GM21526 (cell line): ENCODE measurements at regions not wholly inside any gene's neighbourhood (a gene's known extent, or its start where the extent isn't known, plus 50 kb on each side); places are given as distances from the start of the nearest gene placed in this dataset.

Experiments used
- ATAC-seq: cut with Tn5 transposase; IDR thresholded peaks from one replicate; pipeline ENCODE4 v1.9.1; 2021; ENCODE audit warnings: moderate library complexity; ENCODE audit not compliant: unreplicated experiment, low FRiP score

GRCh38 chr3:188053710-188054380 is 100.1 kb upstream of the LPP start:
- no peak for ATAC-seq

DNA sequence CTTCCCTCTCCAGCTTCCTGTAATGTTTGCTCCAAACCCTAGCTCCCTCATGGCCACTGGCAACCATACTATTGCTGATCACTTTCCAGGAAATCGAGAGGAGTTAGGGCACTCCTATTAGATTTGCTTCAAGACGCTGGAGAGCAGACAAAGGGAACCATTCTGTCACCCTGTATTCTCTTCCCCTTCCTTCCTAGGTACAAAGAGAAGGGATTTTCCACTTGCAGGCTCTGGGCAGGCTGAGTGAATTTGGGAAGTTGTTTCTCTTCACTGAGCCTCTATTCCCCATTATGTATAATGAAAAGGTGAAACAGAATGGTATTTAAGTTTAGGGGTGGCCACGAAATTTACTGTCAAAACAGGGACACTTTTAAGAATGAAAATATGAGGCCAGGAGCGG is 99.4 kb upstream of the LPP start:
- no peak for ATAC-seq

DNA sequence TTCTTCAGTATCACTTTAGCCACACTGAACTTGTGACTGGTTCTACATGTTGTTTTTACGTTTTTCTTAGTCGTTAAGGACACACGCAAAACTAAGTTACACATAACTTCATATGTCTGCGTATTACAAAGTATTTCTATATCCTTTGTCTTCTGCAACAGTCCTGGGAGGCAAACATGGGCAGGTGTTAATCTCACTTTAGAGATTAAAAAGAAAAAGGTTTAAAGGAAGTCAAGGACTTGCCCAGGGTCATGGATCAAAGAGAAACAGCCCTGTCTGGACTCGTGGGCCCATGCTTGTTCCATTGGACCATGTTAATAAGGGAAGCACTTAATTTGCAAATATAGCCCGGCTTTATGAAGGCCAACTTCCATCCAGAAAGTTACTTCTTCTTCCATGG is 98.6 kb upstream of the LPP start:
- ATAC-seq, result no peak

DNA sequence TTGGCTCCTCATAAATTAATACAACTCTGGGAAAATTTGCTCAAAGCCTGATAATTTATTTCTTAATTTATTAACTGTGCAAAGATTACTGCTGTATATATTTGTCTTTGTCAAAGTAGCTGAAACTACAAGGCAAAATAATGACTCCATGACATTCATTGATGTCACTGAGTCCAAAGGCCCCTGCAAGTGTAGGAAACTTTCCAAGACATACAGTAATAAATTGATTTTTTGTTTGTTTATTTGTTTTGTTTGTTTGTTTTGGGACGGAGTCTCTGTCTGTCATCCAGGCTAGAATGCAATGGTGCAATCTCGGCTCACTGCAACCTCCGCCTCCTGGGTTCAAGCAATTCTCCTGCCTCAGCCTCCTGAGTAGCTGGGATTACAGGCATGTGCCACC is 96.8 kb upstream of the LPP start:
- ATAC-seq, result no peak

- no peak for ATAC-seq
Observed at GRCh38 chr3:188058569-188059184, 95.3 kb upstream of the LPP start.

DNA sequence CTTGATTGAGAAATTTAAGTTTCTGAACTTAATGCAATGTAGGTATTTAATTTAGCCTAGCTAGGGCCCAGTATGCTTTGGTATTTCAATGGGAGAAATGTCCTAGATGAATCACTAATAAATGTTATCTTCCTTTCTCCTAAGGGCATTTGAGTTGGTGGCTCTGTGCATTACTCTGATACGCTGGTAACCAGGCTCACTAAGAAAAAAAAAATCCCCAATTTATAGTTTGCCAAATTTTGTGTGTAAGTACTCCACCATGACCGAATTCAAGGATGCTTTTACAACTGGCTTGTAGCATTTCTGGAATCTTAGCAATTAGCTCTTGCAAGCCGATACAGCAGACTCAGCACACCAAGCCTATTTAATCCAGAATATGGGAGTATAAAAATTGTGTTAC is 94.6 kb upstream of the LPP start:
- ATAC-seq, result no peak

GRCh38 chr3:188060264-188060835 is 93.6 kb upstream of the LPP start:
- no peak for ATAC-seq

DNA sequence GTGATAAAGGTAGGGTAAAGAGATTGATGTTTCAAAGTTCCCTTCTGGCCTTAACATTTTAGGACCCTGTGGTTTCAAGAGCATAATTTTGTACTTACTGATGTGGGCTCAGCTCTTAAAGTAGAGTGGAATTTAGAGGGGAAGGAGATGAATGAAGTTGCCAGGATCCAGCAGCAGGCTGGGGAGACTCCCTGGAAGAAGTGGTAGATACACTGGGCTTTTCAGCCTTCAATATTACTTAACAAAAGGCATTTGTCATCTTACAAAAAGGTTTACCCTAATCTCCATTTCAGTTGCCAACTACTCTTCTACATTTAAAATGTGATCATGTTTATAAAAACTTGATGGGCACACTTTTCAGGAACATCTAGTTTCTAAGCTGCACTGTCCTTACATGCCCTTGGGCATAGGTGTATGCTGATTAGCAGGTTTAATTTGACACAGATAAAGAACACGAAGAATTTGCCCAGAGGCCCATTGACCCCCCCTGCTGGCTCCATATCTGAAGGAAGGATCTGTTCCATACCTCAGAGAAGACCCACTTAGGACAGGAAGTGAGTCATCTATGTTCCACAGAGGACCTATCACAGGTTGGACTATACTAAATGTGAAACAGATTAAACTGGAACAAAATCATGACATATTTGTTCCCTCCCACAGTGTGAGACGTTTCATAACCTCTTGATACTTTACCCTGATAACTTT is 93.0 kb upstream of the LPP start:
- ATAC-seq, result no peak

GRCh38 chr3:188062216-188062615 is 91.7 kb upstream of the LPP start:
- no peak for ATAC-seq

DNA sequence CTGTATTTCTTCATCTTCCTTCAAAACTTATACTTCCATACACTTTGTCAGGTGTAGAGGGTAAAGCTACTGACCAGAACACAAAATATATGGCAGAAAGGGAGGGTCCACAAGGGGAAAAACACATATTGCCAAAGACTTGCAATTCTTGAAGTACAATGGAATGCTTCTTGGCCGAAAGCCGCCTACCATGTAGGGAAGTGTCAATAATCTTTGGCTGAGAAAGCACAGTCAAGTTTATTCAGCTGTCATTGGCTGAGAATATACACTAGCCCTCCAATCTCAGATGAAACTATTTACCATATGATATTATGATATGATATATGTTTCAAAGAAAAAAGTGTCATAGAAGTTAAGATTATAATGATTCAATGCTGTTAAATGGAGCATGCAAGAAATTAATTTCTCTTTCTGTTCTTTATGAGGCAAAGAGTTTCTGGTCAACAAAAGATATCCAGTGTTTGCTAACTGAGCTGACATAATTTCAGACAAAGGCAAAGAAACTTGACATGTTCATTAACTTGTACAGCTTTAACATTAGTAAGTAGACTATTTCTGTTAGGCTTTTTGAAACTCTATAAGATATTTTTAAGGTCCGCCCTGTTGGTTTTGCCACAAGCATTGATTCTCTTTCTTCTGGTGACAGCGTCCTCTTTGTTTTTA is 89.0 kb upstream of the LPP start:
- no peak for ATAC-seq

- ATAC-seq, result no peak
Observed at GRCh38 chr3:188066141-188066540, 87.8 kb upstream of the LPP start.

DNA sequence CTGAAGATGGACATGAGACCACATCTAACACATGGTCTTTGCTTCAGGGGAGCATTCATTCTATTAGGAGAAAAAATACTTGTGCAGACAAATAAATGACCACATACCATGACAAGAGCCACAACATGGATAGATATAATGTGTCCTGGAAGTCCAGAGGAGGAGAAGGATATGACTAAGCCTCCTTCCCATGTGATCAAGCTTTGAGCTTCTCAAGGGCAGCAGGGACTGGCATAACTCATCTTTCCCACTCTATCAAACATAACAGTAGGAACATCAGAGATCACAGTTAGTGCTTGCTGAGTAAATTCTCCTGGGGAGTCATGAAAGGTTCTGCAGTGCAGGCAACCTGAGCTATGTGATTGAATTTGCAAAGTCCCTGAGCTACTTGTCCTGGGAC is 86.0 kb upstream of the LPP start:
- ATAC-seq, result no peak

GRCh38 chr3:188068342-188068741 is 85.6 kb upstream of the LPP start:
- ATAC-seq, result no peak

DNA sequence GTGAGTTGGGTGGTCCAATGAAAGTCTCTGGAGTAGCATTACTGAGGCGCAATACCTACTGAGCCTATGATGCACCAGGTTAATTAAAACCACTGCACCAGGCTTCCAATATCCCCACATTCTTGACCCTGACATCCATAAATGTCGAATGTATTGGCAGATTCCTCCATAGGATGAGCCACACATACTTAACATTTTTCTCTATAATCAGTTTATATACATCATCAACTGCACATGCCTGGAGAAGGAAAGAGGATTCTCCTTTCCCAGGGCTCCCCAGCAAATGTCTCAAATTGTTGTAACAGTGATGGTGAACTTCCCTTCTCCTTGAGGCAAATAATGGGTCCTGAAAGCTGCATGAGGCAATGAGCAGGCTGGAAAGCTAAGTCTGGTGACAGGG is 82.3 kb upstream of the LPP start:
- ATAC-seq, result no peak

DNA sequence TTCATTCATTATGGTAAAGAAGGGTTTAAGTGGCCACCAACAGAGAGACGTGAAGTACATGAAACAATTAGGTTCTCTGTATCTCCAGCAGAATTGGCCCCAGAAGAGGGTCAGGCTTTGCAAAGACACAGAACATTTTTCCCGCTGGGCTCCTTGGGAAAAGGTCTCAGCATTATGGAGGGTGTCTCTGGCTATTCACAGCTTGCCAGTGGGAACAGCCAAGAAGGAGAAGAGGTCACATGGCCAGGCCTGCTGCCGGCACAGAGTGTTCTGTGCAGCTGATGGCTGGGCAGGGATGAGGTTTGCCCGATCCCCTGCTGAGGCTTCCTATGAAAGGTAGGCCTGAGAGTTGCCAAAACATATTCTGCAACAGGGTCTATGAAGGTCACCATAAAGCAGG is 77.8 kb upstream of the LPP start:
- ATAC-seq, result no peak

DNA sequence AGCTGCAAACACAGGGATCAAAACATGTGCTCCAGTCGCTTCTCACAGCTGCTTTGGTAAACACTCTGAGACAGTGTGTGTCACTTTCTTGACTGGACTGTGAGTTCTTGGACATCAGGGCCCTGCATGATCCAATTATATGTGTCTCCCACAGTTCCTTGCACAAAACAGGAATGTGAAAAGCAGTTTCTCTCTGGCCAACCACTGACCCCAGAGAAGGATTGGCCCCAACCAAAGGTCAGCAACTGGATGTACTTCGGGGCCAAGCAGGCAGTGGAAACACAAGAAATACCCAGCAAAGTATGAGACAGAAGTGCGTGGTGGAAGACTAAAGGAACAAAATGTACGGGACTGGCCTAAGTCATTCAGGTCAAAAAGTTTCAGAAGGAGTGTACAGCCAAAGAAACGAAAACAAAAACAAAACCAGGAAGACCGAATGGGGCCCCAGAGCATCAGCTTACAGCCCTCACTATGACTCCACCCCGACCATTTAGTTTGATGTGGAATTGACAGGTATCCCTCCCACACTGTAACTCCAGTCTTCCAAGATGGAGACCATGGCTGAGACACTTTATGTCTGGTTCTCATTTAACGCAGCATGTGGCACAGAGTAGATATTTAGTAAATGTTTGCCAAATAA is 76.7 kb upstream of the LPP start:
- no peak for ATAC-seq

GRCh38 chr3:188080091-188080490 is 73.9 kb upstream of the LPP start:
- no peak for ATAC-seq

DNA sequence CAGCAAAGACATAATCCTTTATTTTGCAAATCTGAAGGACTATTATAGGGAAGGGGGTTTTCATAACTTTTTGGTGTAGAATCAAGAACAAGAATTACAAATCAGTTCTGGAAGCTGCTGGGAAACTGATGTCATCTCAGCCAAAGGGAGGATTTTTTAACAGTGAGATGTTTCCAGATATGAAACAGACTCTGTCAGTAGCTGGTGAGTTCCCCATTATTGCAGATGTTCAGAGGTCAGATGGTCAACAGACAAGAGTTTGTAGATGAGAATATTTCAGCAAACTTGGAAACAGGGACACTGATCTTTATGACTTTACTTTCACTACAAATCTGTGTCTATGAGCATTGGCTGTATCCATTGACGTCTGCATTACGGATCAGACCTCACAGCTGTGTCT is 71.9 kb upstream of the LPP start:
- no peak for ATAC-seq

GRCh38 chr3:188082450-188082849 is 71.5 kb upstream of the LPP start:
- ATAC-seq, result no peak

GRCh38 chr3:188083011-188083410 is 70.9 kb upstream of the LPP start:
- no peak for ATAC-seq
